Liver (tissue), 8 donors: ENCODE measurements at regions not wholly inside any gene's neighbourhood (a gene's known extent, or its start where the extent isn't known, plus 50 kb on each side); places are given as distances from the start of the nearest gene placed in this dataset.

ENCODE experiments used
- DNase-seq: peaks from one replicate; pipeline ENCODE4 v3.0.0-alpha.2; 2017; ENCODE audit warnings: low spot score
- H3K27ac ChIP-seq, 2 donors: one replicate each; pipeline ENCODE4 v1.7.0; 2013; ENCODE audit warnings: inconsistent platforms in 2 of 2, low read length in 2 of 2, control low read depth in 1 of 2, low read depth in 1 of 2, mild to moderate bottlenecking in 1 of 2
- H3K27me3 ChIP-seq, 4 donors: one replicate each; pipeline versions ENCODE4 v1.6.1 to v1.7.0; 2013; ENCODE audit warnings: low read length in 3 of 4, inconsistent platforms in 1 of 4, mild to moderate bottlenecking in 1 of 4, moderate library complexity in 1 of 4; ENCODE audit not compliant: control insufficient read depth in 4 of 4, insufficient read depth in 4 of 4
- H3K36me3 ChIP-seq, 4 donors: one replicate each; pipeline versions ENCODE4 v1.6.1 to v1.7.0; 2013; ENCODE audit warnings: low read length in 3 of 4, mild to moderate bottlenecking in 3 of 4, low read depth in 1 of 4, moderate library complexity in 1 of 4; ENCODE audit not compliant: control insufficient read depth in 4 of 4, insufficient read depth in 3 of 4
- H3K4me1 ChIP-seq, 4 donors: one replicate each; pipeline versions ENCODE4 v1.6.1 to v1.7.0; 2013; ENCODE audit warnings: low read length in 3 of 4, mild to moderate bottlenecking in 3 of 4, moderate library complexity in 1 of 4; ENCODE audit not compliant: control insufficient read depth in 4 of 4, insufficient read depth in 4 of 4
- H3K4me3 ChIP-seq, 3 donors: one replicate each; pipeline versions ENCODE4 v1.6.1 to v1.7.0; 2013; ENCODE audit warnings: low read length in 3 of 3, control low read depth in 1 of 3, low read depth in 1 of 3, mild to moderate bottlenecking in 1 of 3
- H3K9ac ChIP-seq, 2 donors: one replicate each; pipeline ENCODE4 v1.7.0; 2013; ENCODE audit warnings: low read length in 2 of 2, mild to moderate bottlenecking in 2 of 2, moderate library complexity in 2 of 2, control low read depth in 1 of 2, low read depth in 1 of 2
- H3K9me3 ChIP-seq, 4 donors: one replicate each; pipeline versions ENCODE4 v1.6.1 to v1.7.0; 2013; ENCODE audit warnings: low read length in 3 of 4; ENCODE audit not compliant: control insufficient read depth in 4 of 4
- EGR1 ChIP-seq, 2 donors: IDR thresholded peaks; 2 replicates each; pipeline ENCODE4 v1.6.1; 2016 to 2018; ENCODE audit warnings: antibody characterized with exemption in 2 of 2, low read depth in 2 of 2
- FOXA1 ChIP-seq: IDR thresholded peaks from 2 replicates; pipeline ENCODE4 v1.6.1; 2016; ENCODE audit warnings: antibody characterized with exemption
- FOXA2 ChIP-seq: IDR thresholded peaks from 2 replicates; pipeline ENCODE4 v1.6.1; 2016; ENCODE audit warnings: antibody characterized with exemption
- GABPA ChIP-seq, 2 donors: IDR thresholded peaks in 1 of 2; conservative IDR thresholded peaks in 1 of 2; 2 replicates each; pipeline ENCODE4 v1.6.1; 2016; ENCODE audit warnings: antibody characterized with exemption in 2 of 2, mild to moderate bottlenecking in 1 of 2, moderate library complexity in 1 of 2
- HNF4A ChIP-seq, 2 donors: conservative IDR thresholded peaks; 2 replicates each; pipeline ENCODE4 v1.6.1; 2016; ENCODE audit warnings: antibody characterized with exemption in 2 of 2, mild to moderate bottlenecking in 2 of 2
- HNF4G ChIP-seq: IDR thresholded peaks from 2 replicates; pipeline ENCODE4 v1.6.1; 2016; ENCODE audit warnings: antibody characterized with exemption
- JUND ChIP-seq, 2 donors: IDR thresholded peaks; 2 replicates each; pipeline ENCODE4 v1.6.1; 2016; ENCODE audit warnings: antibody characterized with exemption in 2 of 2
- MAX ChIP-seq: IDR thresholded peaks from 2 replicates; pipeline ENCODE4 v1.6.1; 2016; ENCODE audit warnings: antibody characterized with exemption
- NR2F2 ChIP-seq: IDR thresholded peaks from 2 replicates; pipeline ENCODE4 v1.6.1; 2016; ENCODE audit warnings: antibody characterized with exemption
- RAD21 ChIP-seq, 2 donors: IDR thresholded peaks; 2 replicates each; pipeline ENCODE4 v1.6.1; 2016; ENCODE audit warnings: antibody characterized with exemption in 2 of 2, mild to moderate bottlenecking in 2 of 2
- RXRA ChIP-seq, 2 donors: IDR thresholded peaks; 2 replicates each; pipeline ENCODE4 v1.6.1; 2017 to 2018; ENCODE audit warnings: antibody characterized with exemption in 2 of 2, mild to moderate bottlenecking in 1 of 2
- SP1 ChIP-seq: IDR thresholded peaks from 2 replicates; pipeline ENCODE4 v1.6.1; 2018; ENCODE audit warnings: antibody characterized with exemption, mild to moderate bottlenecking
- TAF1 ChIP-seq: conservative IDR thresholded peaks from 2 replicates; pipeline ENCODE4 v1.6.1; 2016; ENCODE audit warnings: antibody characterized with exemption, mild to moderate bottlenecking
- YY1 ChIP-seq: IDR thresholded peaks from 2 replicates; pipeline ENCODE4 v1.6.1; 2016; ENCODE audit warnings: antibody characterized with exemption, mild to moderate bottlenecking
- WGBS: extraction: QIAGEN DNeasy Blood & Tissue Kit; methylation state at CpG from one replicate; pipeline ENCODE4 v1.1.7; 2013; 5-methylcytosine and 5-hydroxymethylcytosine counted together
- TF ChIP-seq, protein P1 (sequence below): fragments of 150-350 bp; IDR thresholded peaks from 2 replicates; pipeline ENCODE4 v1.5.1; 2017; ENCODE audit warnings: improper control_type of control experiment, low read depth, low read length; ENCODE audit not compliant: missing input control
- TF ChIP-seq, protein P2 (sequence below): IDR thresholded peaks from 2 replicates; pipeline ENCODE4 v1.6.1; 2016; ENCODE audit warnings: antibody characterized with exemption
- TF ChIP-seq, protein P3 (sequence below): IDR thresholded peaks from 2 replicates; pipeline ENCODE4 v1.6.1; 2016; ENCODE audit warnings: antibody characterized with exemption, mild to moderate bottlenecking
- TF ChIP-seq, protein P4 (sequence below): IDR thresholded peaks from 2 replicates; pipeline ENCODE4 v1.6.1; 2016; ENCODE audit warnings: antibody characterized with exemption
- donor health status: healthy.
- donor health status: healthy.
- donor health status: healthy.
- donor health status: healthy.
- donor health status: healthy.

DNA sequence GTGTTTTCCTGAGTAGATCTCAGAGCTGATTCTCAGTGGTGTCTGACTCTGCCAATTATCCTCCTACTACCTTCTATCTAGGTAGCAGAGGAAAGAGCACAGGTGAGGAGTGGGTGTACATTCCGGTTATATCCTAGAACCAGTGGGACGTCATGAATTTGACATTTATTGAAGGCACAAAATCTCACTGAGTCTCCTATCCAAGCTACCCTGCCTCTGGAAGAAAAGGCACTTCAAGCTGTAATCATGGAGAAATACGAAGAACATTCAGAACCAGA, 952.2 kb downstream of the TUSC7 start:
- no peaks in the 10 kb centered on the region for H3K9me3 ChIP-seq
- no peaks in the 10 kb centered on the region for H3K36me3 ChIP-seq
- no peak overlapping the region for H3K9ac ChIP-seq
- DNase-seq, result no peak
- no peak overlapping the region for H3K4me3 ChIP-seq
- H3K4me1 ChIP-seq, result no peaks in the 10 kb centered on the region
- WGBS, result 76% methylated on average over 3 of the region's 3 CpGs
- H3K27ac ChIP-seq, result no peak overlapping the region
- H3K27me3 ChIP-seq, result no peaks in the 10 kb centered on the region
- TF ChIP-seq RAD21 (IDR thresholded peaks at IDR 0.05), result no peak
- TF ChIP-seq TAF1, result no peak
- no peak for TF ChIP-seq JUND (IDR thresholded peaks at IDR 0.05)
- no peak for TF ChIP-seq FOXA1
- TF ChIP-seq RXRA (IDR thresholded peaks at IDR 0.05), result no peak
- no peak for TF ChIP-seq FOXA2
- no peak for TF ChIP-seq MAX
- TF ChIP-seq YY1, result no peak

DNA sequence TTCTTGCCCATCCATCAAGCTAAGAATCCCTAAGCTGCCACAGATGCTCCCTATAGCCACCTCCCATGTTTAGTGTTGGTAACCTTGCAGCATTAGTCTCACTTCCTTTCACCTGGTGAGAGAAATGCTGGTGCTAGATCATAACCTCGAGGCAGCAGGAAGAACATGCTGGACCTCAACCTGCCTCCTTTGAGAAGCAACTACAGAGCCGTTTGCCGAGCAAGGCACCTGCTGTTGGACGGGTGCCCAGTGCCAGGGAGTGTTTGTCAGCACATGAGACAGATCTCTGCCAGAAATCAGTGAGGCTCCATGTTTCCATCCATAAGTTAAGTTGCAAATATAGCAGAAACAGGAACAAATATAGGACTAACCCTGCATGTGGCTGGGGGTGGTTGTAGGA, 955.7 kb downstream of the TUSC7 start:
- Histone ChIP-seq H3K27me3 (no peaks in the 10 kb centered on the region), H3K36me3 (no peaks in the 10 kb centered on the region), H3K9ac (no peak overlapping the region), H3K4me3 (no peak overlapping the region), H3K4me1 (no peaks in the 10 kb centered on the region), H3K27ac (no peak overlapping the region), H3K9me3 (no peaks in the 10 kb centered on the region)
- WGBS, result 57% methylated on average over 4 of the region's 4 CpGs
- TF ChIP-seq, protein P1, sequence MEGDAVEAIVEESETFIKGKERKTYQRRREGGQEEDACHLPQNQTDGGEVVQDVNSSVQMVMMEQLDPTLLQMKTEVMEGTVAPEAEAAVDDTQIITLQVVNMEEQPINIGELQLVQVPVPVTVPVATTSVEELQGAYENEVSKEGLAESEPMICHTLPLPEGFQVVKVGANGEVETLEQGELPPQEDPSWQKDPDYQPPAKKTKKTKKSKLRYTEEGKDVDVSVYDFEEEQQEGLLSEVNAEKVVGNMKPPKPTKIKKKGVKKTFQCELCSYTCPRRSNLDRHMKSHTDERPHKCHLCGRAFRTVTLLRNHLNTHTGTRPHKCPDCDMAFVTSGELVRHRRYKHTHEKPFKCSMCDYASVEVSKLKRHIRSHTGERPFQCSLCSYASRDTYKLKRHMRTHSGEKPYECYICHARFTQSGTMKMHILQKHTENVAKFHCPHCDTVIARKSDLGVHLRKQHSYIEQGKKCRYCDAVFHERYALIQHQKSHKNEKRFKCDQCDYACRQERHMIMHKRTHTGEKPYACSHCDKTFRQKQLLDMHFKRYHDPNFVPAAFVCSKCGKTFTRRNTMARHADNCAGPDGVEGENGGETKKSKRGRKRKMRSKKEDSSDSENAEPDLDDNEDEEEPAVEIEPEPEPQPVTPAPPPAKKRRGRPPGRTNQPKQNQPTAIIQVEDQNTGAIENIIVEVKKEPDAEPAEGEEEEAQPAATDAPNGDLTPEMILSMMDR, result no peak
- no peak for TF ChIP-seq FOXA1
- TF ChIP-seq TAF1, result no peak
- TF ChIP-seq FOXA2, result no peak
- TF ChIP-seq HNF4G, result no peak
- no peak for TF ChIP-seq GABPA (IDR thresholded peaks at IDR 0.05 in 1 of 2, conservative IDR thresholded peaks at IDR 0.05 in 1 of 2)
- no peak for DNase-seq

GRCh38 chr3:117666325-117666724, 956.7 kb downstream of the TUSC7 start:
- Histone ChIP-seq H3K36me3 (no peaks in the 10 kb centered on the region), H3K27ac (no peak overlapping the region), H3K4me1 (no peaks in the 10 kb centered on the region), H3K9ac (no peak overlapping the region), H3K27me3 (no peaks in the 10 kb centered on the region), H3K4me3 (no peak overlapping the region), H3K9me3 (no peaks in the 10 kb centered on the region)
- 29% methylated on average over 3 of the region's 3 CpGs for WGBS
- no peak for DNase-seq
- TF ChIP-seq RXRA (IDR thresholded peaks at IDR 0.05) (no peak), EGR1 (IDR thresholded peaks at IDR 0.05; ENCODE audit: low read depth in 2 of 2) (no peak), YY1 (no peak), SP1 (no peak), FOXA1 (no peak), HNF4A (conservative IDR thresholded peaks at IDR 0.05) (no peak), HNF4G (no peak), RAD21 (IDR thresholded peaks at IDR 0.05) (no peak), GABPA (IDR thresholded peaks at IDR 0.05 in 1 of 2, conservative IDR thresholded peaks at IDR 0.05 in 1 of 2) (no peak), JUND (IDR thresholded peaks at IDR 0.05) (no peak), TAF1 (no peak), MAX (no peak), FOXA2 (no peak), NR2F2 (no peak)
- TF ChIP-seq, protein P2, sequence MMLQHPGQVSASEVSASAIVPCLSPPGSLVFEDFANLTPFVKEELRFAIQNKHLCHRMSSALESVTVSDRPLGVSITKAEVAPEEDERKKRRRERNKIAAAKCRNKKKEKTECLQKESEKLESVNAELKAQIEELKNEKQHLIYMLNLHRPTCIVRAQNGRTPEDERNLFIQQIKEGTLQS, result no peak
- TF ChIP-seq, protein P1, result no peak
- TF ChIP-seq, protein P3, sequence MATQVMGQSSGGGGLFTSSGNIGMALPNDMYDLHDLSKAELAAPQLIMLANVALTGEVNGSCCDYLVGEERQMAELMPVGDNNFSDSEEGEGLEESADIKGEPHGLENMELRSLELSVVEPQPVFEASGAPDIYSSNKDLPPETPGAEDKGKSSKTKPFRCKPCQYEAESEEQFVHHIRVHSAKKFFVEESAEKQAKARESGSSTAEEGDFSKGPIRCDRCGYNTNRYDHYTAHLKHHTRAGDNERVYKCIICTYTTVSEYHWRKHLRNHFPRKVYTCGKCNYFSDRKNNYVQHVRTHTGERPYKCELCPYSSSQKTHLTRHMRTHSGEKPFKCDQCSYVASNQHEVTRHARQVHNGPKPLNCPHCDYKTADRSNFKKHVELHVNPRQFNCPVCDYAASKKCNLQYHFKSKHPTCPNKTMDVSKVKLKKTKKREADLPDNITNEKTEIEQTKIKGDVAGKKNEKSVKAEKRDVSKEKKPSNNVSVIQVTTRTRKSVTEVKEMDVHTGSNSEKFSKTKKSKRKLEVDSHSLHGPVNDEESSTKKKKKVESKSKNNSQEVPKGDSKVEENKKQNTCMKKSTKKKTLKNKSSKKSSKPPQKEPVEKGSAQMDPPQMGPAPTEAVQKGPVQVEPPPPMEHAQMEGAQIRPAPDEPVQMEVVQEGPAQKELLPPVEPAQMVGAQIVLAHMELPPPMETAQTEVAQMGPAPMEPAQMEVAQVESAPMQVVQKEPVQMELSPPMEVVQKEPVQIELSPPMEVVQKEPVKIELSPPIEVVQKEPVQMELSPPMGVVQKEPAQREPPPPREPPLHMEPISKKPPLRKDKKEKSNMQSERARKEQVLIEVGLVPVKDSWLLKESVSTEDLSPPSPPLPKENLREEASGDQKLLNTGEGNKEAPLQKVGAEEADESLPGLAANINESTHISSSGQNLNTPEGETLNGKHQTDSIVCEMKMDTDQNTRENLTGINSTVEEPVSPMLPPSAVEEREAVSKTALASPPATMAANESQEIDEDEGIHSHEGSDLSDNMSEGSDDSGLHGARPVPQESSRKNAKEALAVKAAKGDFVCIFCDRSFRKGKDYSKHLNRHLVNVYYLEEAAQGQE, result no peak
- TF ChIP-seq, protein P4, sequence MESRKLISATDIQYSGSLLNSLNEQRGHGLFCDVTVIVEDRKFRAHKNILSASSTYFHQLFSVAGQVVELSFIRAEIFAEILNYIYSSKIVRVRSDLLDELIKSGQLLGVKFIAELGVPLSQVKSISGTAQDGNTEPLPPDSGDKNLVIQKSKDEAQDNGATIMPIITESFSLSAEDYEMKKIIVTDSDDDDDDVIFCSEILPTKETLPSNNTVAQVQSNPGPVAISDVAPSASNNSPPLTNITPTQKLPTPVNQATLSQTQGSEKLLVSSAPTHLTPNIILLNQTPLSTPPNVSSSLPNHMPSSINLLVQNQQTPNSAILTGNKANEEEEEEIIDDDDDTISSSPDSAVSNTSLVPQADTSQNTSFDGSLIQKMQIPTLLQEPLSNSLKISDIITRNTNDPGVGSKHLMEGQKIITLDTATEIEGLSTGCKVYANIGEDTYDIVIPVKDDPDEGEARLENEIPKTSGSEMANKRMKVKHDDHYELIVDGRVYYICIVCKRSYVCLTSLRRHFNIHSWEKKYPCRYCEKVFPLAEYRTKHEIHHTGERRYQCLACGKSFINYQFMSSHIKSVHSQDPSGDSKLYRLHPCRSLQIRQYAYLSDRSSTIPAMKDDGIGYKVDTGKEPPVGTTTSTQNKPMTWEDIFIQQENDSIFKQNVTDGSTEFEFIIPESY, result no peak
